OCI-LY3 (cell line): ENCODE measurements at regions not wholly inside any gene's neighbourhood (a gene's known extent, or its start where the extent isn't known, plus 50 kb on each side); places are given as distances from the start of the nearest gene placed in this dataset.

ENCODE experiments used
- CTCF ChIP-seq: fragments of 200-600, 300-600 bp; sonication (generic); IDR thresholded peaks from 2 replicates; pipeline ENCODE4 v1.5.1; 2014; ENCODE audit warnings: antibody characterized with exemption, low read length, low read depth
- EZH2phosphoT487 ChIP-seq: fragments of 200-600 bp; shearing (Covaris generic); IDR thresholded peaks from 2 replicates; pipeline ENCODE4 v1.6.1; 2018; ENCODE audit warnings: antibody characterized with exemption, mixed run types, low read depth

DNA sequence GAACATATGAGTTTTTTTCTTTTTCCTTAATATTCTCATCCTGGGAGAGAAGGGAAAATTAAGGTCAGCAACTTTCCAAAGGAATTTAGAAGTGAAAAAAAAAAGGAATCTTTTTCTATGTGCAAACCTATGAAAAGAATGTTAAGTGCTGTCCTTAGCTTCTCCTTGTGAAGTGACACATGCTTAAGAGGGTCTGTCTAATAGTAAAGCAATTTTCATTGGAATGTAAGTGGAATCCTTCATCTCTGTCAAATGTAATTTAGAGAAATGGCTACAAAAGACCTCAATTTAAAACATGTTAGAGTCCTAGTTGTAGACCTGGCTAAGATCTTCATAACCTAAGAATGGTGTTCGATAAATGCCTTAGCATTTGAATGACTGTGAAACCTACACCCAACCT, 117.4 kb upstream of the EPB41L3 start:
- TF ChIP-seq CTCF: no peak
- TF ChIP-seq EZH2phosphoT487: no peak
